ENCODE measurements at regions not wholly inside any gene's neighbourhood (a gene's known extent, or its start where the extent isn't known, plus 50 kb on each side); places are given as distances from the start of the nearest gene placed in this dataset.

GRCh38 chr6:14284969-14285590, 167.5 kb downstream of the CD83 start:
- Histone ChIP-seq H4K20me1 (ENCODE audit: insufficient read depth) (no peaks in the 10 kb centered on the region), H3K9ac (ENCODE audit: low read length) (no peak overlapping the region), H3K4me3 (ENCODE audit: low read length) (no peak overlapping the region), H3K9me3 (ENCODE audit: low read length) (no peaks in the 10 kb centered on the region), H2AFZ (ENCODE audit: low read depth, low read length) (no peak overlapping the region), H3K27me3 (ENCODE audit: insufficient read depth, low read depth, low read length) (no peaks in the 10 kb centered on the region), H3F3A (ENCODE audit: insufficient read depth, low read length, poor library complexity, severe bottlenecking) (no peaks in the 10 kb centered on the region), H3K27ac (ENCODE audit: low read length) (no peak overlapping the region), H3K79me2 (replicated peaks; ENCODE audit: insufficient read depth, low read length) (no peaks in the 10 kb centered on the region), H3K9me2 (ENCODE audit: insufficient read depth, low read length) (no peaks in the 10 kb centered on the region), H3K36me3 (ENCODE audit: insufficient read depth, low read length) (no peaks in the 10 kb centered on the region), H3K4me2 (ENCODE audit: low read length) (no peak overlapping the region)
- TF ChIP-seq EP300 (conservative IDR thresholded peaks at IDR 0.05; ENCODE audit: poor library complexity, severe bottlenecking) (no peak), SMC3 (conservative IDR thresholded peaks at IDR 0.05; ENCODE audit: poor library complexity) (no peak), POLR2AphosphoS5 (IDR thresholded peaks at IDR 0.05) (no peak), RAD21 (conservative IDR thresholded peaks at IDR 0.05) (no peak), CTCF (IDR thresholded peaks at IDR 0.05; ENCODE audit: poor library complexity, severe bottlenecking) (no peak)

- H3F3A ChIP-seq (ENCODE audit: insufficient read depth, low read length, poor library complexity, severe bottlenecking), result no peaks in the 10 kb centered on the region
- H3K9me2 ChIP-seq (ENCODE audit: insufficient read depth, low read length), result no peaks in the 10 kb centered on the region
- no peaks in the 10 kb centered on the region for H3K9me3 ChIP-seq (ENCODE audit: low read length)
- no peak overlapping the region for H3K4me3 ChIP-seq (ENCODE audit: low read length)
- H2AFZ ChIP-seq (ENCODE audit: low read depth, low read length), result no peak overlapping the region
- H3K27me3 ChIP-seq (ENCODE audit: insufficient read depth, low read depth, low read length), result no peaks in the 10 kb centered on the region
- no peak overlapping the region for H3K9ac ChIP-seq (ENCODE audit: low read length)
- H3K36me3 ChIP-seq (ENCODE audit: insufficient read depth, low read length), result no peaks in the 10 kb centered on the region
- H4K20me1 ChIP-seq (ENCODE audit: insufficient read depth), result no peaks in the 10 kb centered on the region
- no peaks in the 10 kb centered on the region for H3K79me2 ChIP-seq (replicated peaks; ENCODE audit: insufficient read depth, low read length)
- no peak overlapping the region for H3K4me2 ChIP-seq (ENCODE audit: low read length)
- TF ChIP-seq EZH2 (IDR thresholded peaks at IDR 0.05; ENCODE audit: borderline replicate concordance, insufficient read depth, low read length, poor library complexity, severe bottlenecking), result no peak
- TF ChIP-seq SMC3 (conservative IDR thresholded peaks at IDR 0.05; ENCODE audit: poor library complexity), result no peak
- no peak for TF ChIP-seq POLR2AphosphoS5 (IDR thresholded peaks at IDR 0.05)
- TF ChIP-seq TAF1 (IDR thresholded peaks at IDR 0.05; ENCODE audit: low read depth), result no peak
- TF ChIP-seq MXI1 (conservative IDR thresholded peaks at IDR 0.05; ENCODE audit: poor library complexity, severe bottlenecking), result no peak
- no peak for TF ChIP-seq CTCF (IDR thresholded peaks at IDR 0.05; ENCODE audit: poor library complexity, severe bottlenecking)
- TF ChIP-seq REST (IDR thresholded peaks at IDR 0.05; ENCODE audit: borderline replicate concordance), result no peak
- no peak for TF ChIP-seq RAD21 (conservative IDR thresholded peaks at IDR 0.05)
- no peak for TF ChIP-seq EP300 (conservative IDR thresholded peaks at IDR 0.05; ENCODE audit: poor library complexity, severe bottlenecking)
- no peak overlapping the region for H3K27ac ChIP-seq (ENCODE audit: low read length)
Observed at GRCh38 chr6:14286144-14286543, 168.6 kb downstream of the CD83 start.
